ENCODE measurements at regions not wholly inside any gene's neighbourhood (a gene's known extent, or its start where the extent isn't known, plus 50 kb on each side); places are given as distances from the start of the nearest gene placed in this dataset.

GRCh38 chr1:88117597-88117996 is 566.5 kb upstream of the PKN2 start:
- Histone ChIP-seq H3K4me3 (ENCODE audit: low read length) (no peak overlapping the region), H3K4me1 (ENCODE audit: insufficient read depth, low read length) (no peaks in the 10 kb centered on the region), H3K36me3 (ENCODE audit: insufficient read depth, low read length) (no peaks in the 10 kb centered on the region), H3K27ac (ENCODE audit: low read depth in 1 of 2, low read length in 2 of 2) (no peak overlapping the region), H3K9me3 (ENCODE audit: control insufficient read depth in 1 of 2, insufficient read depth in 1 of 2, low read length in 2 of 2) (no peaks in the 10 kb centered on the region), H3K27me3 (ENCODE audit: control insufficient read depth in 1 of 2, insufficient read depth in 2 of 2, low read length in 2 of 2) (no peaks in the 10 kb centered on the region)
- intact Hi-C loops (cut with DNase I, micrococcal nuclease): no loop called here
- no peaks in the 10 kb centered on the region for H3K9me3 Mint-ChIP-seq
- H3K36me3 Mint-ChIP-seq (ENCODE audit: low read depth): no peaks in the 10 kb centered on the region
- H3K27ac Mint-ChIP-seq: no peak overlapping the region
- CTCF ChIA-PET: no interaction called here
- DNase-seq (no peak), ATAC-seq (ENCODE audit: poor library complexity) (no peak)
- H3K27me3 Mint-ChIP-seq: no peaks in the 10 kb centered on the region
- no peak for TF ChIP-seq CTCF (IDR thresholded peaks at IDR 0.05)
- no peak overlapping the region for H3K4me3 Mint-ChIP-seq
- no peaks in the 10 kb centered on the region for H3K4me1 Mint-ChIP-seq (ENCODE audit: low read depth)
- POLR2A ChIA-PET: no interaction called here

DNA sequence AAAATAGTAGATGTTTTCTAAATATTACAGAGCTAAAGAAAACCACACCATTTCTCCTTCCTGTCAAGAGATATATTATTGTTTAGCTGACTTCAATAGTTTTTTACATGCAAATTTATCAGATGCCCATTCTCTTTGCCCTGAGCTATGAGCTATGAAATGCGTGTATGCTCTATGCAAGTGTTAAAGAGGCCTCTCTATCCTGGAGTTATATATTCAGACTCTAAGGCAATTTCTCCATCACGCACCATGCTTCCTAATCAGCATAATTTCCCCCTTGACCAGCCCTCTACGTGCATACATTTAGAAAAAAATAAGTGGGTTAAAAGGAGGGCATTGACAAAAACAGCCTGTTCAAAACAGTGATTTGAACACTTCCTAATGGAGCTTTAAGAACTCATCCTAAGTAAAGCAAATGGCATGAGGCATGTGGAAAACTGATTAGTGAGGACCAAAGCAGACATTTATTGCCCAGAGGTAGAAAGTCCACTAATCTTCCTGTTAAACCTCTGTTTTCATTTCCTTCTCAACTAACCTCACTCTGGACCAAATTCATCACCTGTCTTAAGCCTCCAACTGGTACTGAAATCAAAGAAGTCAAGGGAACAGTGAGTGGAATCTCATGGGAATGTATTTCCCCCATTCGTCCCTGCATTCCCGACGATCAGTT is 565.8 kb upstream of the PKN2 start:
- no peaks in the 10 kb centered on the region for H3K9me3 Mint-ChIP-seq
- POLR2A ChIA-PET: no interaction called here
- intact Hi-C loops (cut with DNase I, micrococcal nuclease): no loop called here
- H3K4me3 Mint-ChIP-seq: no peak overlapping the region
- Histone ChIP-seq H3K27ac (ENCODE audit: low read depth in 1 of 2, low read length in 2 of 2) (no peak overlapping the region), H3K27me3 (ENCODE audit: control insufficient read depth in 1 of 2, insufficient read depth in 2 of 2, low read length in 2 of 2) (no peaks in the 10 kb centered on the region), H3K4me1 (ENCODE audit: insufficient read depth, low read length) (no peaks in the 10 kb centered on the region), H3K4me3 (ENCODE audit: low read length) (no peak overlapping the region), H3K36me3 (ENCODE audit: insufficient read depth, low read length) (no peaks in the 10 kb centered on the region), H3K9me3 (ENCODE audit: control insufficient read depth in 1 of 2, insufficient read depth in 1 of 2, low read length in 2 of 2) (no peaks in the 10 kb centered on the region)
- CTCF ChIA-PET: no interaction called here
- no peak for ATAC-seq (ENCODE audit: poor library complexity)
- H3K36me3 Mint-ChIP-seq (ENCODE audit: low read depth): no peaks in the 10 kb centered on the region
- no peaks in the 10 kb centered on the region for H3K4me1 Mint-ChIP-seq (ENCODE audit: low read depth)
- no peaks in the 10 kb centered on the region for H3K27me3 Mint-ChIP-seq
- no peak overlapping the region for H3K27ac Mint-ChIP-seq
- TF ChIP-seq CTCF (IDR thresholded peaks at IDR 0.05): no peak
- no peak for DNase-seq

DNA sequence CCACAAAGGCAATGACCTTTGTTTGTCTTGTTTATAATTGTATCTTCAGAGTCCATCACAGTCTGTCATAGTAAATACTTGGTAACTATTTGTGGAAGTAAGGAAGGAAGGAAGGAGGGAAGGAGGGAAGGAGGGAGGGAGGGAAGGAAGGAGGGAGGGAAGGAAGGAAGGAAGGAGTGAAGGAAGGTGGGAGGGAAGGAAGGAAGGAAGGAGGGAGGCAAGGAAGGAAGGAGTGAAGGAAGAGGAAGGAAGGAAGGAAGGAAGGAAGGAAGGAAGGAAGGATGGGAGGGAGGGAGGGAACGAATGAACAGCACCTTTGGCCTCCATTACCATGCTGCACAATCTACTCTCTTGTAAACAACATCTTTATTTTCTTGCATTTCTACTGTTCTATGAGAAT is 559.5 kb upstream of the PKN2 start:
- Mint-ChIP-seq H3K4me3 (no peak overlapping the region), H3K27ac (no peak overlapping the region), H3K27me3 (no peaks in the 10 kb centered on the region), H3K9me3 (peaks cover 2% of the 10 kb centered on the region), H3K4me1 (ENCODE audit: low read depth) (no peaks in the 10 kb centered on the region), H3K36me3 (ENCODE audit: low read depth) (no peaks in the 10 kb centered on the region)
- Histone ChIP-seq H3K9me3 (ENCODE audit: control insufficient read depth in 1 of 2, insufficient read depth in 1 of 2, low read length in 2 of 2) (no peaks in the 10 kb centered on the region), H3K4me1 (ENCODE audit: insufficient read depth, low read length) (no peaks in the 10 kb centered on the region), H3K36me3 (ENCODE audit: insufficient read depth, low read length) (no peaks in the 10 kb centered on the region), H3K27me3 (ENCODE audit: control insufficient read depth in 1 of 2, insufficient read depth in 2 of 2, low read length in 2 of 2) (no peaks in the 10 kb centered on the region), H3K27ac (ENCODE audit: low read depth in 1 of 2, low read length in 2 of 2) (no peak overlapping the region), H3K4me3 (ENCODE audit: low read length) (no peak overlapping the region)
- CTCF ChIA-PET: no interaction called here
- no peak for TF ChIP-seq CTCF (IDR thresholded peaks at IDR 0.05)
- intact Hi-C loops (cut with DNase I, micrococcal nuclease): no loop called here
- DNase-seq (no peak), ATAC-seq (ENCODE audit: poor library complexity) (no peak)
- POLR2A ChIA-PET: no interaction called here

Measured in CD4-positive, alpha-beta T cell (primary cell).